ENCODE measurements at regions not wholly inside any gene's neighbourhood (a gene's known extent, or its start where the extent isn't known, plus 50 kb on each side); places are given as distances from the start of the nearest gene placed in this dataset.
A peak's percentile ranks its signal among the peaks of the same experiment; 100 is the strongest.

DNA sequence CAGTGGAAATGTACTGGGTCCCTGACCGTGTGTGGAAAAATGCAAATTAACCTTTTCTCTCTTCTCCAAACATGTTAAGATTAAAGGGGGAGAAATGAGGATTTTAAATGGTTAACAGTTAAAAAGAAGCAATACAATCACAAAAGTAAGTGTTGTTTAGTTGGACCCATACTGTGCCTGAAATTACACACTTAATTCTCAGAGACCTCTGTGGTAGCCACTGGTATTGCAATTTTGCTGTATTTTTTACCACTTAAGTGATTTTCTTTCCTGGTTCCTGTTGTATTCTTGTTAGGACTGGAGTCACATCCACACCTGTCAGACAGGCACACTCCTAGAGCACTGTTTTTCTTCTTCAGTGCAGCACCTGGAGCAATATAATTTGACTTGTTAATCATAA, 179.6 kb upstream of the PDGFD start:
- Histone ChIP-seq H3K4me2 (ENCODE audit: low read length) (no peak overlapping the region), H3K9me3 (ENCODE audit: low read length) (no peaks in the 10 kb centered on the region), H2AFZ (ENCODE audit: low read length) (no peak overlapping the region), H3K4me1 (ENCODE audit: insufficient read depth, low read length) (no peaks in the 10 kb centered on the region), H3K4me3 (ENCODE audit: low read length) (no peak overlapping the region), H3K9me2 (replicated peaks; ENCODE audit: low read length) (no peaks in the 10 kb centered on the region), H3F3A (ENCODE audit: low read length, unreplicated experiment) (no peaks in the 10 kb centered on the region), H3K9ac (ENCODE audit: low read length) (no peak overlapping the region), H3K79me2 (ENCODE audit: low read length) (no peaks in the 10 kb centered on the region), H3K27ac (ENCODE audit: low read length) (no peak overlapping the region), H3K27me3 (ENCODE audit: low read length) (no peaks in the 10 kb centered on the region), H4K20me1 (ENCODE audit: low read length) (no peaks in the 10 kb centered on the region), H3K36me3 (ENCODE audit: low read depth, low read length) (no peaks in the 10 kb centered on the region)
- ChIA-PET CTCF (no interaction called here), POLR2A (ENCODE audit: unreplicated experiment) (no interaction called here)
- TF ChIP-seq, protein P1, sequence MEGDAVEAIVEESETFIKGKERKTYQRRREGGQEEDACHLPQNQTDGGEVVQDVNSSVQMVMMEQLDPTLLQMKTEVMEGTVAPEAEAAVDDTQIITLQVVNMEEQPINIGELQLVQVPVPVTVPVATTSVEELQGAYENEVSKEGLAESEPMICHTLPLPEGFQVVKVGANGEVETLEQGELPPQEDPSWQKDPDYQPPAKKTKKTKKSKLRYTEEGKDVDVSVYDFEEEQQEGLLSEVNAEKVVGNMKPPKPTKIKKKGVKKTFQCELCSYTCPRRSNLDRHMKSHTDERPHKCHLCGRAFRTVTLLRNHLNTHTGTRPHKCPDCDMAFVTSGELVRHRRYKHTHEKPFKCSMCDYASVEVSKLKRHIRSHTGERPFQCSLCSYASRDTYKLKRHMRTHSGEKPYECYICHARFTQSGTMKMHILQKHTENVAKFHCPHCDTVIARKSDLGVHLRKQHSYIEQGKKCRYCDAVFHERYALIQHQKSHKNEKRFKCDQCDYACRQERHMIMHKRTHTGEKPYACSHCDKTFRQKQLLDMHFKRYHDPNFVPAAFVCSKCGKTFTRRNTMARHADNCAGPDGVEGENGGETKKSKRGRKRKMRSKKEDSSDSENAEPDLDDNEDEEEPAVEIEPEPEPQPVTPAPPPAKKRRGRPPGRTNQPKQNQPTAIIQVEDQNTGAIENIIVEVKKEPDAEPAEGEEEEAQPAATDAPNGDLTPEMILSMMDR (conservative IDR thresholded peaks at IDR 0.05; ENCODE audit: low read depth, low read length): peak; percentile 57
- TF ChIP-seq EZH2 (IDR thresholded peaks at IDR 0.05; ENCODE audit: low read length, unreplicated experiment) (no peak), EZH2phosphoT487 (IDR thresholded peaks at IDR 0.05; ENCODE audit: borderline replicate concordance, low read length) (no peak)
- no TSS peak for BruUV-seq (replicated peaks)
- DNase-seq (peak; percentile 63), ATAC-seq (peak; percentile 50; the same call in 1 of the 2 replicates)
- intact Hi-C loops (cut with micrococcal nuclease): no loop called here

DNA sequence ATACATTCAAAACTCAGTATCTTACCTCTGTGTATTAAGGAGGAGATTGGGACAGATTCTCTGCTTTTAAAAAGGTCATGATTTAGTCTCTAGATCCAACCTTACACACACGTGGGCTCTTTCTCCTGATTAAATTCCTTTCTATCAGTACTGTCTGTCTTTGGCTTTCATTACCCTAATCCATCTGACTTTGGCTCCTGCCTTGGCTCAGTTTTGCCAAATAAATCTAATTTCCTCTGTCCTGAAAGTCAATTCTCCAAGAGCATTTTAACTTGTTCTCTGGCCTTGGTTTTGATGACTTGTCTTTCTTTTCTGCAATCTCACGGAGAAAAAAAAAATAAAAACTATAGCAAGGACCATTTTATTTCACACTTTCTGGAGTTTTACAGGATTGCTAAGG, 176.6 kb upstream of the PDGFD start:
- no peaks in the 10 kb centered on the region for H3K36me3 ChIP-seq (ENCODE audit: low read depth, low read length)
- no peak overlapping the region for H2AFZ ChIP-seq (ENCODE audit: low read length)
- intact Hi-C loops (cut with micrococcal nuclease): no loop called here
- no peaks in the 10 kb centered on the region for H3K9me2 ChIP-seq (replicated peaks; ENCODE audit: low read length)
- no peak overlapping the region for H3K27ac ChIP-seq (ENCODE audit: low read length)
- H3F3A ChIP-seq (ENCODE audit: low read length, unreplicated experiment): no peaks in the 10 kb centered on the region
- no peak for ATAC-seq
- no peak for DNase-seq
- H3K9me3 ChIP-seq (ENCODE audit: low read length): no peaks in the 10 kb centered on the region
- no TSS peak for BruUV-seq (replicated peaks)
- no peak overlapping the region for H3K4me3 ChIP-seq (ENCODE audit: low read length)
- no peaks in the 10 kb centered on the region for H4K20me1 ChIP-seq (ENCODE audit: low read length)
- TF ChIP-seq EZH2phosphoT487 (IDR thresholded peaks at IDR 0.05; ENCODE audit: borderline replicate concordance, low read length): no peak
- TF ChIP-seq, protein P1 (conservative IDR thresholded peaks at IDR 0.05; ENCODE audit: low read depth, low read length): no peak
- TF ChIP-seq EZH2 (IDR thresholded peaks at IDR 0.05; ENCODE audit: low read length, unreplicated experiment): no peak
- H3K27me3 ChIP-seq (ENCODE audit: low read length): no peaks in the 10 kb centered on the region
- no peaks in the 10 kb centered on the region for H3K79me2 ChIP-seq (ENCODE audit: low read length)
- CTCF ChIA-PET: no interaction called here
- POLR2A ChIA-PET (ENCODE audit: unreplicated experiment): no interaction called here
- H3K4me1 ChIP-seq (ENCODE audit: insufficient read depth, low read length): no peaks in the 10 kb centered on the region
- no peak overlapping the region for H3K4me2 ChIP-seq (ENCODE audit: low read length)
- no peak overlapping the region for H3K9ac ChIP-seq (ENCODE audit: low read length)

DNA sequence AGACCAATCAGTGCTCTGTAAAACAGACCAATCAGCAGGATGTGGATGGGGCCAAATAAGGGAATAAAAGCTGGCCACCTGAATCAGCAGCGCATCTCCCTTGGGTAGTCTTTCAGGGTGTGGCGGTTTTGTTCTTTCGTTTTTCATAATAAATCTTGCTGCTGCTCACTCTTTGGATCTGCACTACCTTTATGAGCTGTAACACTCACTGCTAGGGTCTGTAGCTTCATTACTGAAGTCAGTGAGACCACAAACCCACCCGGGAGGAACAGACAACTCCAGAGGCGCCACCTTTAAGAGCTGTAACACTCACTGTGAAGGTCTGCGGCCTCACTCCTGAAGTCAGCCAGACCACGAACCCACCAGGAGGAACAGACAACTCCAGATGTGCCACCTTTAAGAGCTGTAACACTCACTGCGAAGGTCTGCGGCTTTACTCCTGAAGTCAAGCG, 175.5 kb upstream of the PDGFD start:
- BruUV-seq (replicated peaks): no TSS peak
- H3K27me3 ChIP-seq (ENCODE audit: low read length): no peaks in the 10 kb centered on the region
- CTCF ChIA-PET: no interaction called here

More for the DNA sequence above, 175.5 kb upstream of the PDGFD start:
- no peak overlapping the region for H3K4me2 ChIP-seq (ENCODE audit: low read length)
- H3K9me3 ChIP-seq (ENCODE audit: low read length): no peaks in the 10 kb centered on the region
- no peaks in the 10 kb centered on the region for H3K4me1 ChIP-seq (ENCODE audit: insufficient read depth, low read length)
- DNase-seq: no peak
- no peaks in the 10 kb centered on the region for H3F3A ChIP-seq (ENCODE audit: low read length, unreplicated experiment)
- H3K9ac ChIP-seq (ENCODE audit: low read length): no peak overlapping the region
- no peak overlapping the region for H3K27ac ChIP-seq (ENCODE audit: low read length)
- TF ChIP-seq, protein P1 (conservative IDR thresholded peaks at IDR 0.05; ENCODE audit: low read depth, low read length): no peak
- TF ChIP-seq EZH2phosphoT487 (IDR thresholded peaks at IDR 0.05; ENCODE audit: borderline replicate concordance, low read length) (no peak), EZH2 (IDR thresholded peaks at IDR 0.05; ENCODE audit: low read length, unreplicated experiment) (no peak)
- POLR2A ChIA-PET (ENCODE audit: unreplicated experiment): no interaction called here
- no peaks in the 10 kb centered on the region for H4K20me1 ChIP-seq (ENCODE audit: low read length)
- ATAC-seq: no peak
- no peaks in the 10 kb centered on the region for H3K79me2 ChIP-seq (ENCODE audit: low read length)
- H2AFZ ChIP-seq (ENCODE audit: low read length): no peak overlapping the region
- no peak overlapping the region for H3K4me3 ChIP-seq (ENCODE audit: low read length)
- no peaks in the 10 kb centered on the region for H3K9me2 ChIP-seq (replicated peaks; ENCODE audit: low read length)
- no peaks in the 10 kb centered on the region for H3K36me3 ChIP-seq (ENCODE audit: low read depth, low read length)
- intact Hi-C loops (cut with micrococcal nuclease): no loop called here

All from PC-3 (cell line).